Activated CD4-positive, alpha-beta T cell treated with anti-CD3 and anti-CD28 coated beads, Interleukin-2, Interleukin-6, amounts not matched to agents 100 ng/mL and 50 ng/mL, durations not matched to agents 16 hours and 8 hours (primary cell): ENCODE measurements at regions not wholly inside any gene's neighbourhood (a gene's known extent, or its start where the extent isn't known, plus 50 kb on each side); places are given as distances from the start of the nearest gene placed in this dataset.
"Not testable (repeated sequence)": the region's sequence is repeated elsewhere in the genome, so short reads cannot be mapped to it uniquely, and the experiment has no call there.

Experiments
- DNase-seq: peaks from one replicate; pipeline ENCODE4 v3.0.0-alpha.2; 2020

DNA sequence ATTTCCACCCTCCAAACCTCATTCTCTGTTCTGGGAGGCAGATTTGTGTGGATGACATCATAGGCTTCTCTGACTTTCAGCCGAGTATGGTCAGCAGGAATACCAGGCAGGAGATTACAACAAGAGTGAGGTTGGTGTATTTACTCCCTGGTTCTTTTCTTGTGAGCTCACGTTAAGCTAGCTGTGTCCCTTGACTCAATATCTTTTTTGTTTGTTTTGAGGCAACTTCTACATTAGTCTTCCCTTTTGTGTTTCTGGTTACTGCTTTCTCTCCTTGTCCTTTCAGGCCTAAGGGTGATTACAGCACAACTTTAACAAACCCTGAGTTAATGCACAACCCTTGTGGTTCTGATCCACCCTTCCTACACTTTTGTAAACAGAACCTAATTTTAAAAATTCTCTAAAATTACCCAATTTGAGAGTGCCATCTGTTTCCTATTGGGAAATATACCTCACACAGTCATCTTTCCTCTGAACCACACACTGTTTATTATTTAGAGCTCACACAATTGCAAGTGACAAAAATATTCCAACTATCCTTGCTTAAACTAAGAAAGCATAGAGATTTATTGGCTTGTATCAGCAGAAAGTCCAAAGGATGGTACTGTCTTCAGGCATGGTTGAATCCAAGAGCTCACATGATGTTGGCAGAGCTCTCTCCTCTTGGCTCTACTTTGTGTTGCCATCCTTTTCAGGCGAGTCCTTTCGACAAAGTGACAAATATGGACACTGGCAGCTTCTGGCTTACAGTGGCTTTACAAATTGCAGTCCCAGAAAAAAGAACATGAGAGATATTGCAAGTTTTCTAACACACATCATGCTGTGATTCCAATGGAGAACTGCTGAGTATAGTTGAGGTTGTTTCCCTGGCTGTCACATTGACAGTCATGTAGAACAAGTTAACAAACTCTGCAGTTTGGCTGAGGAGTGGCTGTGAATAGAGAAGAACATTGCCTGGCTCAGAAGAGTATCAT is 150.5 kb upstream of the DDIT4L start:
- no peak for DNase-seq

DNA sequence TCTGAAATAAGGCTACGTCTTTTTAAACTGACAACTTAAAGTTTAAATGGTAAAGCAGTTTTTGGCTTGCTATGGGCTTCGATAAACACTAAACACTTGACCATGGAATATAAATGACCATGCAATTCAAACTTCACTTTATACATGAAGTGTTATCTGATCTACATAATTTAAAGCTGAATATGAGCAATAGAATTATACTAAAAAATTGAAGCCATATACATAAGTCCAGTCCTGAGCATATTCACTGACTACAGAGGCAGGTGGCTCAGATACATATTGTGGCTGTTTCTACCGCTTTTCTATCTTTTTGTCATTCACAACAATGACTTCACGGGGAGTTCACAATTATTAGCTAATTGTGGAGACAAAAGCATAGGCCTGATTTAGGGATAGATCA is 149.6 kb upstream of the DDIT4L start:
- DNase-seq: no peak

DNA sequence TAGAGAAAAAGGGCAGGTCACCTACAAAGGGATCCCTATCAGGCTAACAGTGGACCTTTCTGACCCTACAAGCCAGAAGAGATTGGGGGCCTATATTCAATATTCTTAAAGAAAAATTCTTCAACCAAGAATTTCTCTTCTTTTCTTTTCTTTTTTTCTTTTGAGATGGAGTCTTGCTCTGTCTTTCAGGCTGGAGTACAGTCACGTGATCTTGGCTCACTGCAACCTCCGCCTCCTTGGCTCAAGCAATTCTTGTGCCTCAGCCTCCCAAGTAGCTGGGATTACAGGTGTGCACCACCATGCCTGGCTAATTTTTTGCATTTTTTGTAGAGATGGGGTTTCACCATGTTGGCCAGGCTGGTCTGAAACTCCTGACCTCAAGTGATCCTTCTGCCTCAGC is 143.2 kb upstream of the DDIT4L start:
- DNase-seq: not testable (repeated sequence)

DNA sequence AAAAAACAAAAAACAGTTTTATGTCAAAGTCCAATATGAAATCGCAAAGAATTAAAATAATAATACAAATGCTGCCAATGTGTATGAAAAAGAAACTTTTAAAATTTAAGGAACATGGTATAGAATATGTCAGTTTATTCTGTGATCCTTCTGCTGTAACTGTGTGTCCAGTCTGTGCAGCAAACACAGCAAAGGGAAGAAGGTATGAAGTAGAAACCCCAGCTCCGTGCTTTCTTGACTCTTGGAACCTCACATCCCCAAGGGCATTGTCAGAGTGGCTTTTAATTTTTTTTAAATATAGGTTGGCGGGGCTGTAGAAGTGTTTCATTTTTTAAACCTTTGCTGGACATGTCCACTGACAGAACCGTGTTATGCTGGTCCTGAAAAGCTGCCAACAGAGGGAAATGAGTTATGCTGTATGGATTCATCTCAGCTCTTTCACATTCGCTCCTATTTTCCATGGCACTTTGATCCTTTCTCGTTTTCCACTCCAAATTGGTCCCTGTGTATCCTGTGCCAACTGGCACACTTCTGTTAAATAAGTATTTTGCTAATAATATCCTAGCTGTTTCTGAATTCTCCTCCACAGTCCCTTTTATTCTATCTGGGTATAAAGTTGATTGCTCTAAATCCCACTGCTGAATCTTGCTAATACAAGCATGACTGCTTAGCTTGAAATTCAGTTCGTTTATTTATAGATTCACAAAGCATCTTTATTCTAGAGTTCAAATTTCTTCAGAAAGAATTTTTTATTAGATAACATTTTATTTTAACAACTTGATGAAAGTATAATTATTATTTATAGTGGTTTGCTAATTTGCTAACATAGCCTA is 127.0 kb upstream of the DDIT4L start:
- DNase-seq: no peak

DNA sequence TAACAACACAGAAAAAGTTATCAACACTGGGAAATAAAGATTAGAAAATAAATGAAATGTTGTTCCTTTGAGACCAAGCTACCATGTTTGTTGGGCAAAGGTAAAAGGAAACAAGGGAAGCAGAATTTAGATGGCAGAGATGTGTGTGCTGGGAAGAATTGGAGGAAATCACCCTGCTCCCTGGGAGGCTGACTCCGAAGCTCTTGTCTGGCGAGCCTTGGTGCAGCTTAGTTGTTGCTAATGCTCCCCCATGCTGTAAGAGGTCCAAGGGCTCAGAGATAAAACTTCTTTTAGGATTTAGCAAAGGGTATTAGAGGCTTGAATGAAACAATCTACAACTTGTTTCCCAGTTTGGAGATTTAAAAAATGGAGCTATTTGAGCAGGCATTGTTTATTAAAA is 123.8 kb upstream of the DDIT4L start:
- DNase-seq: no peak

DNA sequence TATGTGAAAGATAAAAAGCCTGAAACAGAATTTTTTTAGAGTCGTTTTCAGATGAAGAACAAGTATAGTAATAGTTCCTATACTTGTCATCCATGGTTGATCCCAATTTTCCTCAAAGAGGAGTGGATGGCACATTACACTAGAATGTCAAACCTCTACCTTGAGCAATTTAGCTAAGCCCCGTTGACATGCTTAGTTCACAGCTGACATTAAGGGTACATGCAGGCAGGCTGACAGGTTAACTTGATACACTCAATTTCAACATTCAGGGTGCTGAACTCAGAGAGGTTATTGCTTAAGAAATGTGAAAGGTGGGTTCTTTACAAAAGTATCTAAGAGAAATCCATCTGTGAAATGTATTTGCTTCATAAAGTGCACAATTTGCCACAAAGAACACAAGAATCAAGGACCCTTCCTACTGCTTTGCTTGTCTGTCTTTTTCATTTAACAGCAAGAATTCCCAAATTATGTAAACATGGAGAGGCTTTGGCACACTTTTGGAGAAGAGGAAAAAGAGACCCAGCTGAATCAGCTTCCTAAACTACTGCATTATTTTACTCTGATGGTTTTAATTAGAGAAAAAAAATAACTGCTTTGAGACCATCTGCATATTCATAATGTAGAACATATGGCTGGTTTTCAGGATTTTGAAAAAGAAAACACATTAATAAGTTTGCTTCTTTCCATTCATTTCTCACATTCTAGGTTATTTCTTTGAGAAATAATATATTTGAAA is 122.5 kb upstream of the DDIT4L start:
- DNase-seq: no peak

DNA sequence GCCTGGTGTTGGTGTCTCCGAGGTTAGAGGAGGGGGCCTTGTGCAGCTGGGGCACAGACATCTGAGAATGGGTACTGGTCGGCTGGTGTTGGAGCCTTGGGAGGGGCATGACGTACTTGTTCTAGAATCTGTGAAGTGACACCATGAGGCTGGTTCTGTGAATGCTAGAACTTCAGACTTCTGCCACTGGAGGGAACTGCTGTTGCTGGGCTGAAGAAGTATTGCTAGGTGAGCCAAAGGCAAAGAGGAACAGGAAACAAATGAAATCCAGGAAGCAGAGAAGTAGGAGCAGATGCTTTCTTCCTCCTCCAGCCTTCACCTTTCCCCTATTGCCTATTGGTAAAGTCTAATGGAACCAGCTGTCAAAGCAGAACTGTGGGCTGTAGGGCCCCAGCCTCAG is 120.9 kb upstream of the DDIT4L start:
- DNase-seq: no peak

DNA sequence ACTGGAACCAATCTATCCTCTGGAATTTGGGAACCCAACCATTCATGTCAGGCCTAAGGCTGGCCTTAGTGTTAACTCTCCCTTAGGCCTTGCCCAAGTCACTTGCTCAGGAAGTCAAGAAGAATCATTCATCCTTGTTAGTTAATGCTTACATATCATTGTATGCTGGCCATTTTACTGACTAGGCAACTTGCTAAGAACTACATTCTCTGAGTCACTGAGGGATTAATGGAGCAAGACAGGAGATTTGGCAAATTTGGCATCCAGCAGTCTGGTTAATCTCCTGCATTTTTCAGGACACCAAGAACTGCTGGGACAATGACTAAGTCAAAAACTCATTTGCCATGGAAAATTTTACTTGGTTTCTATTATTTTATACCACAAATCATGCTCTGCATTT is 115.8 kb upstream of the DDIT4L start:
- no peak for DNase-seq

DNA sequence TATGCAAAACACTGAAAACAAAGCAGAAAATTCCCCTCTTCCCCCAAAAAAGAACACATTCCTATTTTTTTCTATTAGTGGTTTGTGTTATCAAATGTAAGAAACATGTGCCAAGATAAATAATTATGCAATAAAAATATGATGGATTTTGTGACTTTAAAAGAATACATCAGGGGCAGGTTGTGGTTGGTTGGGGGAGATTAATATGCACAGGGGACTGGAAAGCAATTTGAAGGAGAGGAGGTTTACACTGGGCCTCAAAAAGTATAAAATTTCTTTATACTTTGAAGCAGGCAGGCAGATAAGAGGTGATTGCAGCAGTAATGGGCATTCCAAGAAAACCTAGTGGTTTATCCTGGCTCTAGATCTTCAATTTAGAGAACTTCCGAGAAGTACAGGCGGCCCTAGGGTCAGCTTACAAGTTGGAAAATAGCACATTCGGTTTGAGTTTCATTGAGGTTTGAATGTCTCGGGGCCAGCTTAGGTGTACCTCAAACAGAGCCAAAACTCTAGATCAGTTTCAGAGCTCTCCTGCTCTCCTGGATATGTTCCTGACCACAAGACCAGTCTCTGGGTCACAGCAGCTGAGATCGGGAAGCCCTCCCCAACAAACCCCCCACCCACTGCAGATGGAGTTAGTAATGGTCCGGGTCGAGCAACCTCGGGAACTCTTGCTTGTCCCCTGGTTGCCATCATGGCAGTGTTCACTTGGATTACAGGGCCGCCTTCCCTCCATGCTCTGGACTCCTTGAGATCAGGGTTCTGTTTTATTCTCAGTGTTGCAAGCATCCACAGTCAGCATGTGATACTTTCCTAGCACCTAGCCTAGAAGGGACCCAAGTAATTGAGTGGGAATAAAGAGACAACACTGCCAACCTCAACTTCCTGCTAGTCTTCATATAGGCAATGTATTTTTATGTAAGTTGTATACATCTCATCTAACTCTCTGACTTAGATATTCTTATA is 112.1 kb upstream of the DDIT4L start:
- no peak for DNase-seq

DNA sequence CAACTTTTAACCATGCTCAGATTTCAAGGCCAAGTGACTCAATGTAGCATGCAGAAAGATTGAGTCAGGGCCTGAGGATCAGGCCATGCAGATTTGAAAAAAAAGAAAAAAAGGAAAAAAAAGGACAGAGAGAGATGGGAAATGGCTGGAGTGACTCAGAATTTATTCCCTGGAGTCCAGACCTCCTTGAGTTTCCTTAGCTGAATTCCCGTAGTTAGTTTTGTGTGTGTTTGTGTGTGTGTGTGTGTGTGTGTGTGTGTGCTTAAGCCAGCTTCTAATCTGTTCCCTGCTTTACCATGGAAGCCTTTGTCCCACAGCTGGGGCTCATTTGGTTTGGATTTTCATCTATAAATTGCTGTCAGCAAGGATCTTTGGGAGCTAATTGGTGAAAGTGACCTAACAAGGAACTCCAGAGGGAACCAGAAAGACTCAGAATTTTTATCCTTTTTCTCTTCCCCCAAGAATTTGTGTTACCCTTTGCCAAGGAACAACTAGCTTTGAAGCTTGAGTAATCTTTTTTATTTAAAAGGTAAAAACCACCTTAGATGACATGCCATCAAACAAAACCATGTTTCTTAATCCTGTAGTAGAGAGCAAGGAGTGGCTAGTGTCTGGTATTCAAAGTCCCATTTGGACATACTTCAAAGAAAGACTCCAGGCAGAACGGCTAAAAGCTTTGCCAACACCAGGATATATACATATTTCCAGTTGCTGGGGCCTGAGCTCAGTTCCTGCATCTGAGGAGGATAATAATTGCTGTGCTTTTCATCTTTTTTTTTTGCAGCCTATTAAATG is 109.0 kb upstream of the DDIT4L start:
- DNase-seq: no peak

DNA sequence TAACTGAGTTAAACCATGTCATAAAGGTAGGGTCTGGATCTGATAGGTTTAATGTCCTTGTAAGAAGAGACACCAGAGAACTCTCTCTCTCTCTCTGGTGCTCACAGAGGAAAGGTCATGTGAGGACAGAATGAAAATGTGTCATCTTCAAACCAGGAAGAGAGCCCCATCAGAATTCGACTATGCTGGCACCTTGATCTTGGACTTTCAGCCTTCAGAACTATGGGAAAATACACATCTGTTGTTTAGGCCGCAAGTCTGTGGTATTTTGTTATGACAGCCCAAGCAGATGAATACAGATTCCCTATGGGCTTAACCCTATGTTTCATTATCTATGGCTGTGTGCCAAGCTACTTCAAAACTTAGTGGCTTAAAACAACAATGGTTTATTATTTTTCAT is 105.5 kb upstream of the DDIT4L start:
- DNase-seq: no peak

DNA sequence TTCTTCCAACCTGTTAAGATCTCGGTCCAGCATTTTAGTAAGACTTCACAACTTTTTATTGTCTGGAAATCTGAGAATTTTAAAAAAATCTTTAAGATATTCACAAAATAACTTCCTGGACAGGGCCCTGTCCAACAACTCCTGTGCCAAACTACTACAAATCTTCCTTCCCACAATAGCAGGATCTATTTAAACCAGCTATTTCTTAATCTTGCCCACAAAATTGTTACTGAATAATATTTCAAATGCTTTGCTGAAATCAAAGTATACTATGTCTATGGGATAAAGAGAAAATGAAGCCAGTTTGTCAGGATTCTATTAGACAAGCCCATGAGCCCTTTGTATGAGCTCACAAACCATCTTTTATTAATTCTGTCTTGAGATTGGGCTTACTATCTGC is 104.1 kb upstream of the DDIT4L start:
- no peak for DNase-seq

DNA sequence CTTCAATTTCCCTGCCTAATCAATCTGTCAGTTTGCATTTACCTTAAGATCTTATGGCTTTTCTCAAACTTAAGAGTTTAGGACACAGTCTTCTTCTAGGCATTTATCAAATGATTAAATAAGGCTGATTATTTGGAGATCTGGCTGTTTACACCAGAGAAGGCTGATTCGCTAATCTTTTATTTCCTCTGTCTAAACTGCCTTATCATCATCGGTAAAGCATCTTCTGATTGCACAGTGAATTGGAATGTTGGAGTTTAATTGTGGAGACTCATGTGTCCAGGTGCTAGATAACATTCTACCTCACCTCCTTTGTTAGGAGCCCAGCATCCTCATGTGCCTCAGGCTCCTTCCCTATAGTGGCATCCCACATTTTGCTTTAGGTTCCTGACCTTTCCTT is 100.3 kb upstream of the DDIT4L start:
- no peak for DNase-seq

DNA sequence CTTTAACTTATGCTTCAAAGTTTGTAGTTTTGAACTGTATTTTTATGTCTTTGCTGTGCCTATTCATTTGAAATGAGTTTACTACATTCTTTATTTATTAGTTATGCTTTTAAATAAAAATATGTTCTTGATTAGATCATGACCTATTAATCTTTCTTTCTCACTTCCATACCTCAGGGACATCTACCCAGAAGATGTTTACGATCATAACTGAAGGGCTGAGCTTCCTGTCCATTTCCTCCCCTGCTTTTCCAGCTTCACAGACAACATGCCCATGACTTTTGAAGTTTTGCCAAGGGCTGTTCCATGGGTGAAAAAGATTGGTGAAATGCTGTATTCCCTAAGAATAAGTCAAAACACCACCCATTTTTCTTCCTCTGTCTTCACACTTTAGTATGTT is 99.7 kb upstream of the DDIT4L start:
- DNase-seq: no peak

DNA sequence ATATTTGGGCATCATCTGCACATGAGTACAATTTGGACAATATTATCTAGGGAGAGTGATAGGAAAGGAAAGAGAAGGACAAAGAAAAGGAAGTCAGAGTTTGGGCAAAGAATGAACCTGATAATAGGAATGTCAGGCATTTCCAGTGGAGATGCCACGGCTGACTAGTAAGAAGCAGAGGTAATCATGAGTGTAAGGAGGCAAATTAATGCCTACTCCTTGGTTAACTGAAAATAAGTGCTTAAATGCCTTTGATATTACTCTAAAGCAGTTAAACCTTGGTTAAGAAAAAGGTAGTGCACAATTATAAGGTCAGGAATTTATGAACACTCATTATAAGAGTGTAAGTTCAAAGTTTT is 99.2 kb upstream of the DDIT4L start:
- DNase-seq: no peak

DNA sequence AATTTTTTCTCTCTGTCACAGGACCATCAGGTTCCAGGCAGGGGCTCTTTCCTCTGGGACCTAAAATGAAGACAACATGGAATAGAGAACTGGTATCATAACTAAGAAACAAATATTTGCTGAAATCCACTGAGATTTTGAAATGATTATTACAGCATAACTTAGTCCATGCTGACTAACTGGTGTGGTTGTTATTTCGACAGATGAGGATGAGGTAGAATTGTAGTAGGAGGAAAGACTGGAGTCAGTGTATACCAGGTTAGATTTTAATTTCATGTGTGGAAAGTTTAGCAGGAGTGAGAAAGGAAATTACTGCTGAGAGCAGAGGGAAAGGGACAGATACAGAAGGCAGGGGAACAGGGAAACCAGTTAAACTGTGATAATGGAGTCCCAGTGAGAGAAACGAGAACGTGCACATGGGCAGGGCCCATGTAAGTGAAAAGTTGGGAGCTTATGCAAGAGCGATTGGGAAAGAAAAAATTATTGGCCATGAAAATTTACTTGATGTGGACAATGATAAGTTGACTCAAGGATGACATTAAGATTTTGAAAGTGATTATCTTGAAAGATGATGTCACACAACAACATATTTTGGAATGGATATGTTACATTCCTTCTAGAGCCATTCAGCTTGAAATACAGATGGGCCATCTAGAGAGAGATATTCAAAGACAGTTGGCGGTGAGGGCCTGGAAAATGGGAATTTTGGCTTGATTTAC is 98.7 kb upstream of the DDIT4L start:
- no peak for DNase-seq

DNA sequence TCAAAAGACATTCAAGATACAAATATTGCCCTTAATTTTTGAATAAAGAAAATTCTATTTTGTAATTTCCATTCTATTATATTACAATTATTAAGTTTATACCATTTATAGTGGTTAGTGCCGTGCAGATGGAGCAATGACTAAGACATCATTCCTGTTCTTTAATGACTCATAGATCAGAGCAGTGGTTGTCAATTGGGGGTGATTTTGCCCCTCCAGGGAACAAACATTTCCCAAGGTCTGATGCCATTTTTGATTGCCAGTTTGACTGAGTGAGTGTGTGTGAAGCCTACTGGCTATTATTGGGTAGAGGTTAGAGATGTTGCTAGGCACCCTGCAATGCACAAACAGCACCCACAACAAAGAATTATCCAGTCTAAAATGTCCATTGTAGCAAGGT is 97.9 kb upstream of the DDIT4L start:
- no peak for DNase-seq

DNA sequence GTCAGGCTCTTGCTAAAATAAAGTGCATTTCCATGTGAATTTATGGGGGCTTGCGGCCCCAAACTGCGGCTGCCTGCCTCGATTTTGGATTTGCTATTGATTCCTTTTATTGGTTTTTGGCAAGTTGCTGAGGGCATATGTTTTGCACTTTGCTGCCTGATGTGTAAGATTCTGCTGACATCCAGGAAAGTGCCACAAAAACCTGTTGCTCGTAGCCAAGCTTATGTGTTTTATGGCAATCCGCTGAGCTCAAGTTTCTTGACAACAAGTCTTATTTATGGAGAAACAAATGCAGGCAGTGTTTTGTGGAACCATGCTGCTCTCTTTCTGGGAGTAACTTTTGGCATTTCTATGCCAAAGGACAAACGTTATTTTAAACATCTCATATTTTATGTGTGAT is 97.3 kb upstream of the DDIT4L start:
- DNase-seq: no peak

DNA sequence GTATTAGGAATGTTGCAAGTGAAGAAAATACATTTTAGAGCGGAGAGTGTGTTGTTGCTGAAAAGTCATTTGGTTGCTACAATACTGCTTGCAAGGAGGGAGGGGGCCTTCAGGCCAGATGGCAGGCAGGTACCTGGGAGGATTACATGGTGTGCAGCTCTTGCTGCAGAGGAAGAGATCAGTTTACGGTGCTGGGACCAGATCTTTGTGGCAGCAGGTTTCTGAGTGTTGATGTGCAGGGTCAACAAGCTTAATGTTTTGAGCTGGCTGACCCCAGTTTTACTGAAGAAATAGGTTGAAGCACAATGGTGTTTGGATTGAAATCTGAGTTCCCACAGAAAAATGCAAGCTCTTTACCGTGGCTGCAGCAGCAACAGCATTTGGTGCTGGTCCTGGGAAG is 96.4 kb upstream of the DDIT4L start:
- DNase-seq: no peak

DNA sequence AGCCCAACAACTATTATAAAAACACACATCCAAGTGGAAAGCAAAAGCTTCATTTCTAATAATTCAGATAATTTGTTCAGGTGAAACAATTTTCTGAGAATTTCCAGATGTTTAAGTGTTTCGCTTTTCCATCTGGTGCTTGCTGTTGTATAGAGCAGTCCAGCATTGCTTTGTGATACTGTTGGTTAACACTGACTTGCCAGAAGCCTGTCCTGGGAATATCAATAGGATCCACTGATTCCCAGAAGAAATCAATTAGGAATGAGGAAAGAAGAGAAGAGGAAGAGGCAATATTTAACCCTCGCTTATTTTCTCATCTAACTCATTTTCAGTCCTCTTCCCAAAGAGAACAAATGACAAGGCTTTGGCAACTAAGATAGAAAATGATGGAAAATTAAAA is 94.9 kb upstream of the DDIT4L start:
- DNase-seq: no peak
